Brain microvascular endothelial cell (primary cell): ENCODE measurements at regions not wholly inside any gene's neighbourhood (a gene's known extent, or its start where the extent isn't known, plus 50 kb on each side); places are given as distances from the start of the nearest gene placed in this dataset.

Experiments
- DNase-seq: peaks from one replicate; pipeline ENCODE4 v3.0.0-alpha.2; 2020
- H3K27ac ChIP-seq: fragments of 250-450 bp; sonication (Bioruptor Pico); 2 replicates; pipeline ENCODE4 v1.5.1; 2020; ENCODE audit warnings: mild to moderate bottlenecking, moderate library complexity
- H3K27me3 ChIP-seq: fragments of 250-450 bp; sonication (Bioruptor Pico); replicated peaks from 2 replicates; pipeline ENCODE4 v1.5.1; 2020; ENCODE audit warnings: mild to moderate bottlenecking
- H3K36me3 ChIP-seq: fragments of 250-450 bp; sonication (Bioruptor Pico); replicated peaks from 2 replicates; pipeline ENCODE4 v1.5.1; 2020; ENCODE audit warnings: mild to moderate bottlenecking
- H3K4me3 ChIP-seq: 2 replicates; pipeline ENCODE4 v1.5.1; 2011; ENCODE audit warnings: low read depth, mild to moderate bottlenecking, control low read depth, low read length, moderate library complexity
- CTCF ChIP-seq: IDR thresholded peaks from 2 replicates; pipeline ENCODE4 v1.5.1; 2011; ENCODE audit warnings: low read depth, mild to moderate bottlenecking, moderate library complexity, low read length, control low read depth, inconsistent platforms; ENCODE audit errors: missing control alignments
- in situ Hi-C: cut with HindIII; loops from 2 replicates; pipeline ENCODE4 v1.10.0; 2017; ENCODE audit warnings: low sequenced_read_pairs, low pct_ligation_motif_present

DNA sequence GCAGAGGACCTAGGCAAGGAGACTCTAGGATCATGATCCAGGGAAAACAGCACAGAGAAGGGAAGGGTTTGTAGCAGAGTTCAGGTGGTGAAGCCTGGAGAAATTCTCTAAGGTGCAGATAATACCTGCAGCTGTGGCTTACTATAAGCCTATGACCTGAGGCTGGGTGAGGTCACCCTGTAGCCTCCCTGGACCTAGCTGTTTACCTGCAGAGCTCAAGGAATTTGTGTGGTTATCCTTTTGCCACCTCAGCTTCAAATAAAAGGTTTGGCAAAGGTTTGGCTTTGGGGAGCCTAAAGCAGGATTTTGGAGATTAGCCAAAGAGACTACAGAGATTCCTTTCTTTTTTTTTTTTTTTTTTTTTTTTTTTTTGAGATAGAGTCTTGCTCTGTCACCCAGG, 79.5 kb upstream of the ZNF648 start:
- Histone ChIP-seq H3K4me3 (no peak overlapping the region), H3K27me3 (no peaks in the 10 kb centered on the region), H3K27ac (no peak overlapping the region), H3K36me3 (no peaks in the 10 kb centered on the region)
- in situ Hi-C loops: no loop called here
- TF ChIP-seq CTCF: no peak
- no peak for DNase-seq

DNA sequence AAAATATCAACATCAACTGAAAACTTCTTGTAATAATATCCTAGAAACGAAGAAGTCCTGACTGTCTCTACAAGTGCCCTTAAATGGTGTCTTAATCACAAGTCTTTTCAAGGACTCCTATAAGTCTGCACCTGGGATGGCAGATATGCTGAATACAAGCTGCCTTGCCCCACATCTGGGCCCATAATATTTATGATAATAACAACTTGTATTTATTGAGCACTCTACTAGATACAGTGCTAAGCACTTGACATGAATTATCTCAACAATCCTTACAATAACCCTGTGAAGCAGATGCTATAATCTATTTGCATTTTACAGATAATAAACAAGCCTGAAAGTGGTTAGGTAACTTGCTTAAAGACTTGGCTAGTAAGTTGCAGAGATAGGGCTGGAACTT, 78.0 kb upstream of the ZNF648 start:
- no peaks in the 10 kb centered on the region for H3K27me3 ChIP-seq
- no peak for DNase-seq
- no peak overlapping the region for H3K4me3 ChIP-seq
- no peak for TF ChIP-seq CTCF
- H3K27ac ChIP-seq: no peak overlapping the region
- H3K36me3 ChIP-seq: no peaks in the 10 kb centered on the region
- in situ Hi-C loops: no loop called here

- Histone ChIP-seq H3K27ac (no peak overlapping the region), H3K27me3 (no peaks in the 10 kb centered on the region), H3K4me3 (no peak overlapping the region), H3K36me3 (no peaks in the 10 kb centered on the region)
- no peak for TF ChIP-seq CTCF
- in situ Hi-C loops: no loop called here
- no peak for DNase-seq
These were observed 76.0 kb upstream of the ZNF648 start for GRCh38 chr1:182137546-182137945.

DNA sequence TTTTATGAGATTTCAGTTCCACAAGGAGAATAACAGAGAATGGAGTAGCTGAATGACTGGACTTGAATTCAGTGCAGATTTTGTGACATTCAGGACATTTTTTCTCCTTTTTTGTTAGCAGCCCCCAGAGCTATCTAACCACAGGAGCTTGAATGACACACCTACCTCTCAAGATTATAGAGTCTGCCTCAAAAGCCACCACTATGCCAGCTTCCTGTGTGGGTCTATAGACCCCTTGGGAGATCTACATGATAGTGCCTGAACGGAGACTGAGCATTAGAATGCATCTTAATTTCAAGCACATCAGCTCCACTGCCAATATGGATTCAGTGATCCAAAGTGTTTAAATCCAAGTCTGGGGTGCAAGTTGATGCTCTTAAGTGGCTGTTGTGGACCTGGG, 74.4 kb upstream of the ZNF648 start:
- DNase-seq: no peak
- Histone ChIP-seq H3K27me3 (no peaks in the 10 kb centered on the region), H3K4me3 (no peak overlapping the region), H3K27ac (no peak overlapping the region), H3K36me3 (no peaks in the 10 kb centered on the region)
- in situ Hi-C loops: no loop called here
- no peak for TF ChIP-seq CTCF

DNA sequence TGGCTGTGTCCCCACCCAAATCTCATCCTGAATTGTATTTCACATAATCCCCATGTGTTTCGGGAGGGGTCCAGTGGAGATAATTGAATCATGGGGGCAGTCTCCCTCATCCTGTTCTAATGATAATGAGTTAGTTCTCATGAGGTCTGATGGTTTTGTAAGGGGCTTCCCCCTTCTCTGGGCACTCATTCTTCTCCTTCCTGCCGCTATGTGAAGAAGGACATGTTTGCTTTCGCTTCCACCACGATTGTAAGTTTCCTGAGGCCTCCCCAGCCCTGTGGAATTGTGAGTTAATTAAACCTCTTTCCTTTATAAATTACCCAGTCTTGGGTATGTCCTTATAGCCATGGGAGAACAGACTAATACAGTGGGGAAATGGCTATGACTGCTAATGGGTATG, 72.7 kb upstream of the ZNF648 start:
- no peak for DNase-seq
- H3K36me3 ChIP-seq: no peaks in the 10 kb centered on the region
- in situ Hi-C loops: no loop called here
- H3K27ac ChIP-seq: no peak overlapping the region
- TF ChIP-seq CTCF: no peak
- no peak overlapping the region for H3K4me3 ChIP-seq
- H3K27me3 ChIP-seq: no peaks in the 10 kb centered on the region

DNA sequence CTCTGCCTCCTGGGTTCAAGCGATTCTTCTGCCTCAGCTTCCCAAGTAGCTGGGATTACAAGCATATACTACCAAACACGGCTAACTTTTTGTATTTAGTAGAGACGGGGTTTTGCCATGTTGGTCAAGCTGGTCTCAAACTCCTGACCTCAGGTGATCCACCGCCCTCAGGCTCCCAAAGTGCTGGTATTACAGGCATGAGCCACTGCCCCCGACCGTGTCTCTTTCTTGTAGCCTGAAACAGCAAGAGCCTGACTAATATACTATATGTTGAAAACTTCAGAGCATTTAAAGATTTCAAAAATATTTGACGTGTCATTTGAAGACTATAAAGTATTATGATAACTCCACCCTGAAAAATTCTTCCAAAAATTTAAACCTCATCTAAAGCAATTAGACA, 71.7 kb upstream of the ZNF648 start:
- Histone ChIP-seq H3K27ac (no peak overlapping the region), H3K4me3 (no peak overlapping the region), H3K36me3 (no peaks in the 10 kb centered on the region), H3K27me3 (no peaks in the 10 kb centered on the region)
- no peak for DNase-seq
- in situ Hi-C loops: no loop called here
- no peak for TF ChIP-seq CTCF
